ENCODE measurements at regions not wholly inside any gene's neighbourhood (a gene's known extent, or its start where the extent isn't known, plus 50 kb on each side); places are given as distances from the start of the nearest gene placed in this dataset.

- no peaks in the 10 kb centered on the region for H3K36me3 ChIP-seq
- H3K9me3 ChIP-seq (ENCODE audit: severe bottlenecking): no peaks in the 10 kb centered on the region
- no peak overlapping the region for H3K4me3 ChIP-seq (ENCODE audit: low read depth, low read length)
- no peak for TF ChIP-seq CTCF (IDR thresholded peaks at IDR 0.05; ENCODE audit: low read depth, low read length)
- H3K27ac ChIP-seq: no peak overlapping the region
- no peak for DNase-seq
- H3K27me3 ChIP-seq (ENCODE audit: insufficient read depth, low read depth, severe bottlenecking): no peaks in the 10 kb centered on the region
Measured at GRCh38 chr11:130606781-130607511, 158.5 kb downstream of the ADAMTS15 start.

- TF ChIP-seq CTCF (IDR thresholded peaks at IDR 0.05; ENCODE audit: low read depth, low read length): no peak
- no peak overlapping the region for H3K4me3 ChIP-seq (ENCODE audit: low read depth, low read length)
- H3K27ac ChIP-seq: no peak overlapping the region
- H3K27me3 ChIP-seq (ENCODE audit: insufficient read depth, low read depth, severe bottlenecking): no peaks in the 10 kb centered on the region
- no peaks in the 10 kb centered on the region for H3K9me3 ChIP-seq (ENCODE audit: severe bottlenecking)
- DNase-seq: no peak
- H3K36me3 ChIP-seq: no peaks in the 10 kb centered on the region
Measured at GRCh38 chr11:130608287-130608686, 159.8 kb downstream of the ADAMTS15 start.

DNA sequence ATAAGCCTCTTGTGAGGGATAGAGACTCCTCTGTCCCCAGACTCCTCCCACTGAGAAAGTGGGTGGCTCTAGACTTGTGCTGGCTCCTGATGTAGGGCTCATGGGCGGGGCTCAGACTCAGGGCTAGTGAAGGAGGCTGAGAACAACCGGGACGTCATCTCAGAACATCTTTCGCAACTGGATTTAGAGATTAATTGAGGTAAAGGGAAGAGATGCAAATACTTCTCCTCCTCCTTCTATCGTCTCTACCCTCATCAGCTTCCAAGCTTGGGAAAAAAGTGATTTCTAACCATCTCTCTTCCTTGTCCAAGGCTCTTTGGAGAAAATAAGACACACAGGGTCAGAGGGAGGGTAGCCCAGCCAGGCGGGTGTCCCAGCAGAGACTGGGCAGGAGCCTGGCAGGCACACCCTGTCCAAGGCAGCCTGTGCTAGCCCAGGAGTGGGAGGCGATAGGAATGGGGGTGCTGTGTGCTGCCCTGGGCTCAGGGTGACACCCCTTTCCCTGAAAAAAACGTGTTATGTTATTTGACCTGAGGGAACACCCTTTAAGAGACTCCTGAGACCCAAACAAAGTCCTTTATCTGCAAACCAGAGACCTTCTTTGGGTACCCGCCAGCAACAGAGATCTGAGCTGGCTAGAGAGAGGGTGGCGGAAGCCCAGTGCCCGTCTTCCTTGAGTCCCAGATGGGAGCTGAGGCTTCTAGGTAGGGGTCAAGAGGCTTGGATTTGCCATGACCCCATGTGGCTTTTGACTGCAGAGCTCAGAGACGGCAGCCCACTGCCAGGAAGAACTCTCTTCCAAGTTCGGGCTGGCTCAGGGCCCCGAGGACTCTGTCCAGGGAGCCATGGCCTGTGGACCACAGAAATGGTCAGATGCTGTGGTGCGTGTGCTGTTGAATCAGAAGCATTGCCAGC lies 160.9 kb downstream of the ADAMTS15 start:
- no peaks in the 10 kb centered on the region for H3K9me3 ChIP-seq (ENCODE audit: severe bottlenecking)
- H3K36me3 ChIP-seq: no peaks in the 10 kb centered on the region
- H3K27ac ChIP-seq: no peak overlapping the region
- DNase-seq: no peak
- H3K27me3 ChIP-seq (ENCODE audit: insufficient read depth, low read depth, severe bottlenecking): no peaks in the 10 kb centered on the region
- H3K4me3 ChIP-seq (ENCODE audit: low read depth, low read length): no peak overlapping the region
- no peak for TF ChIP-seq CTCF (IDR thresholded peaks at IDR 0.05; ENCODE audit: low read depth, low read length)

DNA sequence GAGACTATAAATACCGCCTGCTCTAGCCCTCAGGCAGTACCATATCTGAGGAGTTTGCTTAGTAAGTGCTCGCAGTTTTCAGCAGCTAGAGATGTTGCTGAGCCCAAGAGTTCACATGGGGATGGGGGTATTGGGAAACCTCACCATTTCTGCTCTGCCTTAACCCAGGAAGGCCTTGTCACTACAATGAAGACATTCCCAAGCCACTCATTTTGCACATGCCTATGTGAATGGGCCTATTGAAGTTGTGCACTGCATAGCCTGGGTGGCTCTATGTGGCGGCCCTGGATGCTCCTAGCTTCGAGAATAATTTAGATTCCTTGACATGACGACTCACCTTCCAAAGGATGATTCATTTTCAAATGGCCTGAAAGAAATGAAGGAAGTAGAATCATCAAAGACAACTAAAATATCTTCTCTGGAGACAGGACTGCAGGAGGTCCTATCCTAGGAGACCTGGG lies 163.4 kb downstream of the ADAMTS15 start:
- H3K36me3 ChIP-seq: no peaks in the 10 kb centered on the region
- H3K27ac ChIP-seq: no peak overlapping the region
- H3K27me3 ChIP-seq (ENCODE audit: insufficient read depth, low read depth, severe bottlenecking): no peaks in the 10 kb centered on the region
- no peak for TF ChIP-seq CTCF (IDR thresholded peaks at IDR 0.05; ENCODE audit: low read depth, low read length)
- no peaks in the 10 kb centered on the region for H3K9me3 ChIP-seq (ENCODE audit: severe bottlenecking)
- no peak overlapping the region for H3K4me3 ChIP-seq (ENCODE audit: low read depth, low read length)
- no peak for DNase-seq

DNA sequence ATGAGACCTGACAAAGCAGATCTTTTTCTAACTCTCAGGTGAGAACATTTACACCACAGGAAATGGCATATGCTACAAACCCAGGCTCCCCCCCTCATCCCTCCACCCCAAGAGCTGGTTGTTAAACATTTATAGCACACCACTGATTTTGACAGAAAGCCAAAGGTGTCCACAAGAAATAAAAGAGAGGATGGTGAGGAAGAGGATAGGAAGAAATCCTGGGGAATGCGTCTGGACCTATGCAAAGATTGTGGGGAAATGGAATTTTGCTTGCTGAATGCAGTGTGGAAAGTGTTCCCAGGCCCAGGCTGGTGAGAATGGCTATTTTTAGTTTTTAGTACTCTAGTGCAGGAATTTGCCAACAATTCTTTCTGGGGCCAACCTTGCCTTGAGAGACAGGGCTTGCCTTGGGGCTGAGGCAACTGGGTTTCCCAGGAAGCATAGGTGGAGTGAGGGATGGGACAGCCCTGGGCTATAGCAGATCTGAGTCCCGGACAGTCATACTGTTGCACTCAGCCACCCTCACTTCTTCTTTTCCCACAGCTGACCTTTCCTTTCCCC lies 163.9 kb downstream of the ADAMTS15 start:
- no peak for TF ChIP-seq CTCF (IDR thresholded peaks at IDR 0.05; ENCODE audit: low read depth, low read length)
- no peaks in the 10 kb centered on the region for H3K36me3 ChIP-seq
- no peaks in the 10 kb centered on the region for H3K9me3 ChIP-seq (ENCODE audit: severe bottlenecking)
- H3K27ac ChIP-seq: no peak overlapping the region
- H3K4me3 ChIP-seq (ENCODE audit: low read depth, low read length): no peak overlapping the region
- no peak for DNase-seq
- H3K27me3 ChIP-seq (ENCODE audit: insufficient read depth, low read depth, severe bottlenecking): no peaks in the 10 kb centered on the region

Data from WERI-Rb-1 (cell line).